Prostate gland (tissue), 2 donors: ENCODE measurements at regions not wholly inside any gene's neighbourhood (a gene's known extent, or its start where the extent isn't known, plus 50 kb on each side); places are given as distances from the start of the nearest gene placed in this dataset.
"Not testable (repeated sequence)": the region's sequence is repeated elsewhere in the genome, so short reads cannot be mapped to it uniquely, and the experiment has no call there.

Experiments
- CTCF ChIP-seq, 4 experiments: fragments of 200-600 bp in 2 of 4; fragments of 450-650 bp in 2 of 4; sonication (generic) in 2 of 4; IDR thresholded peaks; 1 replicate in 3 of 4; 2 replicates in 1 of 4; pipeline ENCODE4 v1.5.1; 2016 to 2019; ENCODE audit warnings: antibody characterized with exemption in 4 of 4, mild to moderate bottlenecking in 2 of 4, moderate library complexity in 2 of 4
- POLR2AphosphoS5 ChIP-seq: sonication (generic); formaldehyde crosslinking; IDR thresholded peaks from one replicate; pipeline ENCODE4 v1.6.1; 2017; ENCODE audit warnings: antibody characterized with exemption

- TF ChIP-seq CTCF (IDR thresholded peaks at IDR 0.05); POLR2AphosphoS5: not testable (repeated sequence)
Observed at GRCh38 chr5:19142713-19143414, 845.1 kb downstream of the CDH18 start.
